ENCODE measurements at regions not wholly inside any gene's neighbourhood (a gene's known extent, or its start where the extent isn't known, plus 50 kb on each side); places are given as distances from the start of the nearest gene placed in this dataset.

GRCh38 chr4:151968643-151969042, 207.8 kb upstream of the GATB start:
- 82% methylated on average over 6 of the region's 6 CpGs for WGBS (ENCODE audit: low lambda C conversion rate, missing lambda C conversion rate)
- H3K79me2 ChIP-seq = no peaks in the 10 kb centered on the region
- no peak overlapping the region for H2AFZ ChIP-seq
- H3K4me3 ChIP-seq = no peak overlapping the region
- no peaks in the 10 kb centered on the region for H3K9me3 ChIP-seq (ENCODE audit: low read depth)
- TF ChIP-seq CTCF (IDR thresholded peaks at IDR 0.05; ENCODE audit: poor library complexity) (no peak), EZH2phosphoT487 (IDR thresholded peaks at IDR 0.05; ENCODE audit: low read depth, severe bottlenecking, unreplicated experiment) (no peak), EZH2 (IDR thresholded peaks at IDR 0.05; ENCODE audit: borderline replicate concordance) (no peak)
- no peaks in the 10 kb centered on the region for H3K36me3 ChIP-seq (replicated peaks; ENCODE audit: insufficient read depth, low read depth)
- no peaks in the 10 kb centered on the region for H4K20me1 ChIP-seq (ENCODE audit: insufficient read depth, poor library complexity, severe bottlenecking)
- H3K27me3 ChIP-seq = no peaks in the 10 kb centered on the region
- DNase-seq (ENCODE audit: low spot score) = no peak
- no peak overlapping the region for H3K27ac ChIP-seq
- no peaks in the 10 kb centered on the region for H3K4me1 ChIP-seq (ENCODE audit: insufficient read depth)
- H3K4me2 ChIP-seq = no peak overlapping the region
- H3K9me2 ChIP-seq (replicated peaks; ENCODE audit: insufficient read depth) = no peaks in the 10 kb centered on the region

- Histone ChIP-seq H4K20me1 (ENCODE audit: insufficient read depth, poor library complexity, severe bottlenecking) (no peaks in the 10 kb centered on the region), H3K4me1 (ENCODE audit: insufficient read depth) (peaks cover 2% of the 10 kb centered on the region), H3K9me3 (ENCODE audit: low read depth) (no peaks in the 10 kb centered on the region), H3K4me2 (no peak overlapping the region), H3K79me2 (no peaks in the 10 kb centered on the region), H3K36me3 (replicated peaks; ENCODE audit: insufficient read depth, low read depth) (no peaks in the 10 kb centered on the region), H3K9me2 (replicated peaks; ENCODE audit: insufficient read depth) (no peaks in the 10 kb centered on the region), H3K27ac (no peak overlapping the region), H2AFZ (no peak overlapping the region), H3K4me3 (no peak overlapping the region), H3K27me3 (no peaks in the 10 kb centered on the region)
- TF ChIP-seq EZH2 (IDR thresholded peaks at IDR 0.05; ENCODE audit: borderline replicate concordance) (no peak), CTCF (IDR thresholded peaks at IDR 0.05; ENCODE audit: poor library complexity) (no peak), EZH2phosphoT487 (IDR thresholded peaks at IDR 0.05; ENCODE audit: low read depth, severe bottlenecking, unreplicated experiment) (no peak)
- DNase-seq (ENCODE audit: low spot score) = no peak
- WGBS (ENCODE audit: low lambda C conversion rate, missing lambda C conversion rate) = 76% methylated on average over 6 of the region's 6 CpGs
Measured at GRCh38 chr4:151967074-151967473, 206.3 kb upstream of the GATB start.

GRCh38 chr4:151962138-151962823, 201.5 kb upstream of the GATB start:
- Histone ChIP-seq H3K79me2 (no peaks in the 10 kb centered on the region), H3K4me2 (no peak overlapping the region), H3K9me2 (replicated peaks; ENCODE audit: insufficient read depth) (no peaks in the 10 kb centered on the region), H4K20me1 (ENCODE audit: insufficient read depth, poor library complexity, severe bottlenecking) (no peaks in the 10 kb centered on the region), H3K36me3 (replicated peaks; ENCODE audit: insufficient read depth, low read depth) (no peaks in the 10 kb centered on the region), H3K9me3 (ENCODE audit: low read depth) (no peaks in the 10 kb centered on the region), H3K27ac (no peak overlapping the region), H3K27me3 (no peaks in the 10 kb centered on the region), H3K4me3 (no peak overlapping the region), H2AFZ (no peak overlapping the region), H3K4me1 (ENCODE audit: insufficient read depth) (peaks cover 8% of the 10 kb centered on the region)
- DNase-seq (ENCODE audit: low spot score) = no peak
- TF ChIP-seq CTCF (IDR thresholded peaks at IDR 0.05; ENCODE audit: poor library complexity) (no peak), EZH2phosphoT487 (IDR thresholded peaks at IDR 0.05; ENCODE audit: low read depth, severe bottlenecking, unreplicated experiment) (no peak), EZH2 (IDR thresholded peaks at IDR 0.05; ENCODE audit: borderline replicate concordance) (no peak)
- WGBS (ENCODE audit: low lambda C conversion rate, missing lambda C conversion rate) = 86% methylated on average over 4 of the region's 4 CpGs

Data from hepatocyte (in vitro differentiated cells).